GM23338 (cell line): ENCODE measurements at regions not wholly inside any gene's neighbourhood (a gene's known extent, or its start where the extent isn't known, plus 50 kb on each side); places are given as distances from the start of the nearest gene placed in this dataset.

Source experiments
- STAT1 ChIP-seq: IDR thresholded peaks from one replicate; pipeline ENCODE4 v1.6.1; 2016; ENCODE audit warnings: antibody characterized with exemption; ENCODE audit not compliant: unreplicated experiment
- TF ChIP-seq, protein P1 (sequence below), 2 experiments: fragments of 200-600 bp in 1 of 2; sonication (generic) in 1 of 2; conservative IDR thresholded peaks; 2 replicates each; pipeline versions ENCODE4 v1.5.1 to v1.6.1; 2016 to 2017; ENCODE audit warnings: antibody characterized with exemption in 2 of 2, low read depth in 2 of 2, mild to moderate bottlenecking in 2 of 2, moderate library complexity in 1 of 2

GRCh38 chr12:67752226-67752732 lies 103.7 kb downstream of the DYRK2 start:
- TF ChIP-seq, protein P1, sequence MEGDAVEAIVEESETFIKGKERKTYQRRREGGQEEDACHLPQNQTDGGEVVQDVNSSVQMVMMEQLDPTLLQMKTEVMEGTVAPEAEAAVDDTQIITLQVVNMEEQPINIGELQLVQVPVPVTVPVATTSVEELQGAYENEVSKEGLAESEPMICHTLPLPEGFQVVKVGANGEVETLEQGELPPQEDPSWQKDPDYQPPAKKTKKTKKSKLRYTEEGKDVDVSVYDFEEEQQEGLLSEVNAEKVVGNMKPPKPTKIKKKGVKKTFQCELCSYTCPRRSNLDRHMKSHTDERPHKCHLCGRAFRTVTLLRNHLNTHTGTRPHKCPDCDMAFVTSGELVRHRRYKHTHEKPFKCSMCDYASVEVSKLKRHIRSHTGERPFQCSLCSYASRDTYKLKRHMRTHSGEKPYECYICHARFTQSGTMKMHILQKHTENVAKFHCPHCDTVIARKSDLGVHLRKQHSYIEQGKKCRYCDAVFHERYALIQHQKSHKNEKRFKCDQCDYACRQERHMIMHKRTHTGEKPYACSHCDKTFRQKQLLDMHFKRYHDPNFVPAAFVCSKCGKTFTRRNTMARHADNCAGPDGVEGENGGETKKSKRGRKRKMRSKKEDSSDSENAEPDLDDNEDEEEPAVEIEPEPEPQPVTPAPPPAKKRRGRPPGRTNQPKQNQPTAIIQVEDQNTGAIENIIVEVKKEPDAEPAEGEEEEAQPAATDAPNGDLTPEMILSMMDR (conservative IDR thresholded peaks at IDR 0.05; ENCODE audit: low read depth in 2 of 2), result no peak
- no peak for TF ChIP-seq STAT1
